GM19043 (cell line): ENCODE measurements at regions not wholly inside any gene's neighbourhood (a gene's known extent, or its start where the extent isn't known, plus 50 kb on each side); places are given as distances from the start of the nearest gene placed in this dataset.

ENCODE experiments used
- ATAC-seq: cut with Tn5 transposase; IDR thresholded peaks from one replicate; pipeline ENCODE4 v1.9.1; 2021; ENCODE audit warnings: low read depth; ENCODE audit not compliant: unreplicated experiment

GRCh38 chr9:115169003-115169402 lies 51.0 kb upstream of the TNC start:
- ATAC-seq = no peak

GRCh38 chr9:115170358-115171073 lies 52.6 kb upstream of the TNC start:
- ATAC-seq = no peak

- ATAC-seq = no peak
Observed at GRCh38 chr9:115171921-115172388, 54.0 kb upstream of the TNC start.

DNA sequence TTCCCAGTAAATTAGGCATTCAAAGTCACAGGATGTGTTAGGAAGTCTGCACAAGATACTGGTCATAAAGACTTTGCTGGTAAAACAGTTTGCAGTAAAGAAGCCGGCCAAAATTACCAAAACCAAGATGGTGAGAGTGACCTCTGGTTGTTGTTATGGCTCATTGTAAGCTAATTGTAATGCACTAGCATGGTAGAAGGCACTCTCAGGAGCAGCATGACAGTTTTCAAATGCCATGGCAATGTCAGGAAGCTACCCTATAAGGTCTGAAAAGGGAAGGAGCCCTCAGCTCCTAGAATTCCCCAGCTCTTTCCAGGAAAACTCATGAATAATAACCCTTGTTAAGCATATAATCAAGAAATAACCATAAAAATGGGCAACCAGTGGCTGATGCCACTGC lies 64.3 kb upstream of the TNC start:
- ATAC-seq = no peak

DNA sequence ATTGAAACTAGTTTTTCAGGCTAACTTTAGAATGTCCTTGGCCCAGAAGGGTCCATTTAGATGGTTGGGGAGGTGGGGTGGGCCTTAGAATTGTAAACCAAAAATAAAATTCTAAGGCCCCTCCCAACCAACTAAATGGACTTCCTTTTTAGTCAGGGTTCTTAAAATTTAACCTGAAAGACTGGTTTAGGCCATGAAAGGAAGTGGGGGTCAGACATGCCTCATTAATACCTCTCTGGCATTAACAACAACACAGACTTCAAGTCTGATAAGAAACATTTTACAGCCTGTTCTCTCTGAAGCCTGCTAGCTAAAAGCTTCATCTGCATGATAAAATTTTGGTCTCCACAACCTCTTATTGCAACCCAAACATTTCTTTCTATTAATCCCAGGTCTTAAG lies 65.5 kb upstream of the TNC start:
- ATAC-seq = no peak

- no peak for ATAC-seq
Observed at GRCh38 chr9:115189686-115190085, 71.7 kb upstream of the TNC start.

DNA sequence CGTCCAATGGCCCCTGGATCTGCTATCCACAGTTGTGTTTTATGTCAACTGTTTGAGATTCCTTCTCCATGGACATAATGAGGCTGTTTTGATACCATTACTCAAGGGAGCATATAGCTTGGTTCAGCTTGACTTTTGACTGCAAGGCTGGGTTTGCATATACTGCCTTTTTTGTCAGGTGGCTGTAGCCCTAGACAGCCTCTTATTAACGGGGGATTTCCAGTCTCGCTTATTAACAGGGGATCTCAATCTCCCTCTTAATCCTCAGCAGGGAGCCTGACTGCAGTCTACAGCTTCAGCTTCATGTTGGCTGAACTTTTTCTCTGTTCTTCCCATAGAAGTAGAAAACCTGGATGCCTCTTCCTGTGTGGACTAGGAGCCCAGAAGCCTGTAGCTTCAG lies 73.7 kb upstream of the TNC start:
- ATAC-seq = no peak

- ATAC-seq = no peak
Observed at GRCh38 chr9:115192280-115192679, 74.3 kb upstream of the TNC start.

DNA sequence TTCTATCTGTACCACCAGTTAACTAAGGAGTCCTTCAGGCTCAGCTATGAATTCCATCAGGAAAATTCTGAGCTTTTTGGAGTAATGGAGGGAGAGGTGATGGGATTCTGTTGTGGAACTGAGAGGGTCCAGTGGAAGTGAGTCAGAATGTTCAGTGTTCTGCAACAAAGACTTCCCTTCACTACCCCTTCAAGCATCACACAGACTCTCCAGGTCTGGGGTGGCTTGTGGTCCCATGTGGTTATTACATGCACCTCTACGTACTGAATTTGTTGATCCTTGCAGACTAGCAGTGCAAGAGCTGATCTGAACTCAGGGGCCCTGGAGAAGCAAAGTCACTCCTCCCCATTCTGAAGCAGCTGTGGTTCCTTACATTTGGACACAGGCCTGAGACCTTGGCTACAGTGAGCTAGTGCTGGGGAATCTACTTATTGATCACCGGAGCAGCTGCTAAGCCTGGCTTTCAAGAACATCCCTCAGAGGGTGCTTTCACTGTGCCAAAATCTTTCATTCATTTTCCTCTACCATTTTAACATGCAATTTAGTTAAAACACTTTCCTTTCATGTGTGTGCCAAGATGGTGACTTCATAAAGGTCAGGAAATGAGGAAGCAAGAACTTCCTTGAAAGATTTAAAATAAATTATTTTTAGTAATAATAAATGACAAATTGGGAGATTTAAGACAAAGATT lies 75.0 kb upstream of the TNC start:
- peak; percentile 87 for ATAC-seq

DNA sequence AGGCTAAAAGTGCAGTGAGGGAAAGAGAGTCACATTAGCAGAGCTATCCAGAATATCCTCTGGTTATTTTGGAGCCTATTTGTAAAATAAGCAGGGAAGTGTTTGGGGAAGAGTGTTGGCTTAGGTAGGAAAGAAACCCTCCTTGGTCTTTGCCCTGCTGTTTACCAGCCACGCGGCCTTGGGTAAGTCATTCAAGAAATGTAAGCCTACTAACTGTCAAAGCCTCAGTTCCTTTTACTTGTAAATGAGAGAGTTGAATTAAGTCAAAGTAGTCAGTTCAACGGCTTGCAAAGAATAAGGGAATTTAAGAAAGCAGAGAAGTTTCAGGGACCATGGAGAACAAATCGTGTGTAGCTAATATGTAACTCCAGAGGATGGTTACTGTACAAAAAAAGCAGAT lies 75.8 kb upstream of the TNC start:
- ATAC-seq = no peak

DNA sequence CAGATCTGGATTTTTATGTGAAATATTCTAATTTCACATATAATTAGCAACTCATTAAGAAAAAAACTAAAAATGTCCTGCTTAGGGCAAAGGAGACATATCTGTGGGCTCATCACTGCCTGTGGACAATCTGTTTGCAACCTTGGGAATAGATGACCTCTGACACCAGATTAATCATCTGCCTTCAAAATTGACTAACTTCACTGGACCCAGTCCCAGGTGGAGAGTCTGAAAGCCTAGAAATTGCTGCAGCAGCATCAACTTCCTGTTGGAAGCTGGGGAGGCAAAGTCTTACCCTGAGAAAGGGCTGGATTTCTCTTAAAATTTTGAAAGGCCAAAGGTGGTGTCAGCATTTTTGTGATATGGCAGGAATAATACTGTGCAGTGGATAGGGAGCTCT lies 76.3 kb upstream of the TNC start:
- ATAC-seq = no peak

- ATAC-seq = no peak
Observed at GRCh38 chr9:115195912-115196311, 78.0 kb upstream of the TNC start.

- ATAC-seq = no peak
Observed at GRCh38 chr9:115196919-115197318, 79.0 kb upstream of the TNC start.

- ATAC-seq = no peak
Observed at GRCh38 chr9:115198001-115198400, 80.0 kb upstream of the TNC start.

DNA sequence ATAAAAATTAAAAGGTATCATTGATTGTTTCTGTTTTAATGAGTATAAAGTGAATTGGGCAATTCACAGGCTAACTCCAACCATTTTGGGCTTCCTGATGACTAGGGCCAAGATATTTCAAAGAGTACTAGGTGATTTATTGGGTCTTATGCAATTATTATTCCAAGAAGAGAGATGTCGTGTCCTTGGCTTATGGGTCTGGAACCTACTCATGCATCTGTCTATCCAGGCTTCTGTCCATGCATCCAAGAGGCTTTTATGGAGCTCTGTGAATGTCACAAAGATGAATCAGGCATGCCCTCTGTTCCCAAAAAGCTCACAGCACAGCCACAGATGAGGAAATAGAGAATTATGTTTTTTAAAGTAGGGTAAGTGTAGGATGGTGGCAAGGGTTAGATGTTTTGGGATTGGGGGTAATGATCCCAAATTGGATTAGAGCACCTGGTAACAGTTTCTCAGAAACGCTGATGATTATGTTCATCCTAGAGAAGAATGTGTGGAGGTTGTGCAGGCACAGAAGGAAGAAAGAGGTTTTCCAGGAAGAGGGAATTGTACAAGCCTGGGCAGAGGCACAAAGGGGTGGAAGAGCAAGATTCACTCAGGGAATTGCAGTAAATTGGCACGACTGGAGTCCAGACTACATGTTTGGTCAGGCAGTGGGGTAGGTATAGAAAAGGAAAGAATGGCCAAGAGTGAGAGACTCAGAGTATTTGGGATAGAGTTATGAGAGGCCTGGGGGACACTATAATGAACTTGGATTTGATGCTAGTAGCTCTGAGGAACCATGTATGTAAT lies 83.0 kb upstream of the TNC start:
- no peak for ATAC-seq

DNA sequence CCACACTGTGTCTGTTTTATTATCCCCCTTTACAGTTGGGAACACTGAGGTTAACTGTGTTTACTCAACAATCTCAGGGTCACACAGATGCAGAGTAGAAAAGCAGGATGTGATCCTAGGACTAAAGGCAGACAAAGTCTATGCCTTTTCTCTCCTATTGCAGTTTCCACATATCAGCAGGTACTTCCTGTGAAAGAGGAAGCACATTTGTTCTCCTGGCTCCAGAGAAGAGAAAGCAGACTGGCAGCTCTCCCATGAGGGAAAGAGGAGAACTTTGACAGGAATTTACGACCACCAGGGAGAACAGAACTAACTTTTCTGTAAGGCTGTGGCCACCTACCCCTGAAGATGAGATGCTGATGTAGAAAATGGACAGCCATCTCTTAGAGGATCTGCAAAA lies 84.2 kb upstream of the TNC start:
- ATAC-seq = no peak

DNA sequence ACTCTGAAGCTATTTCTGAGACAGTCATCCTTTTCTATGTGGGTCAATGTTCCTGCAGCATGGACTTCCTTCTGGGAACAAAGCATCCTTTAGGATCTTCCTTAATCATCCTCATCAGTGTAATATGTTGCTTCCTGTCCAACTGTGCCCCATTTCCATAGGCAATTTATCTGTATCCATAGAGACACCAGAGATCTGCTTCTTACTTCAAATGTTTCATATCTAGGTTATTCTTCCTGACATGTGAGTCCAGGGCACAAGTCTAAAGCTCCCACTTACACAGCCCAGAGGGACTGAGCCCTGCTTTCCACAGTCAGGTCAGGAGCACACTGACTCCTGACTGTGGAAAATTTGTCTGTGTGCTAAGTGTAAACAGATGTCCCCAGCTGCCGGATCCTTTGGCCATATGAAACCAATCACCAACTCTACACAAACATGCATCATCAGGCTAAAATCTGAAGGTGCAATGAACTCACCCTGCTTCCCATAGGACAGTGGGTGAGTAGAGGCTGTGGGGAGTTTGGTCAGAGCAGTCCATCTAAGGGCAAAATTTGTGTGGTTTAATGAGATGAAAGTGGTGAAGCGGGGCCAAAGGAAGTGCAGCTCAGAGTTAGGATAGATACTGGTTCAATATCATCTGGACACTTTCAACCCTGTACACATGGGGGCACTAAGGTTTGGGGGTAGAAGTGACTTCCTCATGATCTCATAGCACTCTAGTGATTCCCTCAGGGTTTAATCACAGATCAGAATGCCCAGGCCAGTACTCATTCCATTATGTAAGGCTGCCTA lies 85.2 kb upstream of the TNC start:
- no peak for ATAC-seq

DNA sequence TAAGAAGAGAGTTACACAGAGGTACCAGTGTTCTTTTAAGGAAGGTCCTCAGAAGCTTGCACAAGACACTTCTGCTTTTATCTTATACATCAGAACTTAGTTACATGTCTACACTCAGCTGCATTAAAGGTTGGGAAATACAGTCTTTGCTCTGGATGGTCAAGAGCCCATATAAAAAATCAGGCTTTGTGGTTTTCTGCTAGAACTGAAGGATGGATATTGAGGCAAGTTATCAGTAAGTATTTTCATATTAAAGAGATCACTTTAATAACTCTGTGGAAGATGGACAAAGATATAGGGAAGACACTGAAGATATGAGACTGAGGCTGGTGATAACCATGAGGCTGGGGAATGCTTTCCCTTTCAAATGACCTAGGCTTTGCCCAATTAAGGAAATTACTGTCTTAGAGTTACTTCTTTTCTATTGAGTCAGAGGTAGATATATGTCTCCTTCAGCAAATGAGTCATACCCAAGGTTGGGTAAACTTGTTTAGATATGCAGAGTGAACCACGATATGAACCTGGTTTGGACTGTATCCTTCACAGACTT lies 87.0 kb upstream of the TNC start:
- peak; percentile 46 for ATAC-seq

- peak; percentile 48 for ATAC-seq
Observed at GRCh38 chr9:115207003-115207836, 89.3 kb upstream of the TNC start.

- no peak for ATAC-seq
Observed at GRCh38 chr9:115208501-115208900, 90.5 kb upstream of the TNC start.
